GM12878 (cell line): ENCODE measurements at regions not wholly inside any gene's neighbourhood (a gene's known extent, or its start where the extent isn't known, plus 50 kb on each side); places are given as distances from the start of the nearest gene placed in this dataset.

Experiments used
- ATAC-seq: fragments of 200-7000 bp; cut with Tn5 transposase; 3 replicates; pipeline ENCODE4 v1.9.1; 2020; ENCODE audit warnings: mild to moderate bottlenecking, moderate library complexity
- BruUV-seq: library from RNA; stranded (reverse); fragments of 400-500 nt; replicated peaks from 2 replicates; lab custom pipeline; 2021; lab: Mats Ljungman, UMichigan
- CTCF ChIA-PET: fragments of 300-600 bp; sonication (Branson Sonifier 250); formaldehyde crosslinking; extraction: SDS; loops from one replicate; lab custom pipeline; 2021; ENCODE audit warnings: inconsistent platforms; lab: Yijun Ruan, JAX
- POLR2A ChIA-PET: fragments of 350-600 bp; formaldehyde crosslinking; extraction: SDS; loops from one replicate; lab custom pipeline; 2021; ENCODE audit warnings: inconsistent platforms; lab: Charles Lee
- RAD21 ChIA-PET: fragments of 300-600 bp; sonication (Branson Sonifier 250); formaldehyde crosslinking; loops from one replicate; lab custom pipeline; 2023; ENCODE audit warnings: antibody characterized with exemption; ENCODE audit not compliant: unreplicated experiment; lab: Charles Lee
- SMC1A ChIA-PET: fragments of 300-600 bp; sonication (Branson Sonifier 250); formaldehyde crosslinking; loops from one replicate; lab custom pipeline; 2023; ENCODE audit not compliant: unreplicated experiment, uncharacterized antibody; lab: Charles Lee
- DNase-seq: peaks from one replicate; pipeline ENCODE4 v3.0.0-alpha.2; 2011; ENCODE audit warnings: low read depth, low spot score
- FAIRE-seq: peaks from 3 replicates; lab custom pipeline; 2011; peaks lifted over from hg19 to GRCh38; lab: Jason Lieb, UNC
- H2AFZ ChIP-seq: 2 replicates; pipeline ENCODE4 v1.6.0; 2011; ENCODE audit warnings: low read depth, low read length, control low read depth; ENCODE audit not compliant: control insufficient read depth
- H3K27ac ChIP-seq: 2 replicates; pipeline ENCODE4 v1.5.1; 2011; ENCODE audit warnings: control low read depth; ENCODE audit not compliant: control insufficient read depth, insufficient read depth
- H3K27me3 ChIP-seq, 2 experiments: replicated peaks in 1 of 2; 2 replicates each; pipeline versions ENCODE4 v1.6.0 to v1.6.1; 2011; ENCODE audit warnings: low read length in 1 of 2; ENCODE audit not compliant: control insufficient read depth in 2 of 2, insufficient read depth in 2 of 2
- H3K36me3 ChIP-seq, 2 experiments: 2 replicates each; pipeline ENCODE4 v1.5.1; 2011; ENCODE audit warnings: low read length in 1 of 2; ENCODE audit not compliant: control insufficient read depth in 2 of 2, insufficient read depth in 2 of 2
- H3K4me1 ChIP-seq: 2 replicates; pipeline ENCODE4 v1.6.1; 2011; ENCODE audit warnings: mild to moderate bottlenecking, low read length, moderate library complexity, mixed read lengths; ENCODE audit not compliant: control insufficient read depth, insufficient read depth
- H3K4me2 ChIP-seq: 2 replicates; pipeline ENCODE4 v1.6.0; 2011; ENCODE audit warnings: control low read depth; ENCODE audit not compliant: control insufficient read depth, insufficient read depth
- H3K4me3 ChIP-seq: fragments of 200-600 bp; sonication (generic); 2 replicates; pipeline ENCODE4 v1.5.1; 2016
- H3K79me2 ChIP-seq: 2 replicates; pipeline ENCODE4 v1.6.0; 2011; ENCODE audit warnings: low read length; ENCODE audit not compliant: control insufficient read depth, insufficient read depth
- H3K9ac ChIP-seq: 2 replicates; pipeline ENCODE4 v1.8.0; 2011; ENCODE audit warnings: low read length, control low read depth, mixed read lengths; ENCODE audit not compliant: control insufficient read depth, insufficient read depth
- H3K9me3 ChIP-seq: replicated peaks from 3 replicates; pipeline ENCODE4 v1.5.1; 2011; ENCODE audit warnings: mild to moderate bottlenecking, low read length; ENCODE audit not compliant: control insufficient read depth, insufficient read depth
- H4K20me1 ChIP-seq: 2 replicates; pipeline ENCODE4 v1.6.0; 2011; ENCODE audit not compliant: control insufficient read depth, insufficient read depth
- ATF7 ChIP-seq: fragments of 450-650 bp; IDR thresholded peaks from 2 replicates; pipeline ENCODE4 v1.6.1; 2016; ENCODE audit warnings: low read depth, mild to moderate bottlenecking
- IKZF2 ChIP-seq, 2 experiments: fragments of 450-650 bp; IDR thresholded peaks; 2 replicates each; pipeline ENCODE4 v1.6.1; 2017; ENCODE audit warnings: mild to moderate bottlenecking in 2 of 2, moderate library complexity in 2 of 2
- JUNB ChIP-seq: IDR thresholded peaks from 2 replicates; pipeline ENCODE4 v1.6.1; 2016; ENCODE audit warnings: antibody characterized with exemption, mild to moderate bottlenecking
- JUND ChIP-seq: IDR thresholded peaks from 2 replicates; pipeline ENCODE4 v1.6.1; 2012; ENCODE audit warnings: low read depth, mild to moderate bottlenecking, low read length, improper control_type of control experiment, moderate library complexity
- KLF5 ChIP-seq: fragments of 450-650 bp; IDR thresholded peaks from 2 replicates; pipeline ENCODE4 v1.6.1; 2014; ENCODE audit warnings: mild to moderate bottlenecking; ENCODE audit not compliant: partially characterized antibody
- MYB ChIP-seq: fragments of 150-350 bp; IDR thresholded peaks from 2 replicates; pipeline ENCODE4 v1.6.1; 2014; ENCODE audit warnings: mild to moderate bottlenecking, low read depth, low read length, borderline replicate concordance
- TARDBP ChIP-seq: IDR thresholded peaks from 2 replicates; pipeline ENCODE4 v1.6.1; 2016; ENCODE audit warnings: borderline replicate concordance
- YBX1 ChIP-seq: fragments of 450-650 bp; IDR thresholded peaks from 2 replicates; pipeline ENCODE4 v1.6.1; 2016; ENCODE audit warnings: antibody characterized with exemption
- ZBED1 ChIP-seq: IDR thresholded peaks from 2 replicates; pipeline ENCODE4 v1.6.1; 2016; ENCODE audit warnings: borderline replicate concordance
- ZNF622 ChIP-seq: fragments of 450-650 bp; IDR thresholded peaks from 2 replicates; pipeline ENCODE4 v1.6.1; 2017; ENCODE audit warnings: mild to moderate bottlenecking, inconsistent platforms
- WGBS: methylation state at CpG from one replicate; pipeline ENCODE4 v1.1.6; 2016; ENCODE audit warnings: low lambda C conversion rate; ENCODE audit not compliant: insufficient replicate concordance, insufficient coverage; ENCODE audit errors: missing lambda C conversion rate; 5-methylcytosine and 5-hydroxymethylcytosine counted together
- in situ Hi-C: fragments of 300-500 bp; cut with MboI; formaldehyde crosslinking; loops from 9 replicates; pipeline ENCODE4 v1.14.3; 2018; ENCODE audit warnings: mixed read lengths
- intact Hi-C: fragments of 100-400 bp; cut with micrococcal nuclease; formaldehyde crosslinking; loops from one replicate; pipeline ENCODE4 v1.14.2; 2022; ENCODE audit not compliant: unreplicated experiment
- TF ChIP-seq, protein P1 (sequence below): IDR thresholded peaks from 2 replicates; pipeline ENCODE4 v1.6.1; 2011; ENCODE audit warnings: borderline replicate concordance, low read depth, mild to moderate bottlenecking, moderate library complexity, mixed read lengths, low read length; ENCODE audit not compliant: insufficient read depth; ENCODE audit errors: extremely low read length
- TF ChIP-seq, protein P2 (sequence below): fragments of 450-650 bp; IDR thresholded peaks from 2 replicates; pipeline ENCODE4 v1.6.1; 2017; ENCODE audit warnings: mild to moderate bottlenecking, low read depth, inconsistent platforms; ENCODE audit not compliant: poor library complexity, severe bottlenecking
- TF ChIP-seq, protein P3 (sequence below): fragments of 450-650 bp; IDR thresholded peaks from 2 replicates; pipeline ENCODE4 v1.6.1; 2017; ENCODE audit warnings: low read depth, mild to moderate bottlenecking, moderate library complexity

DNA sequence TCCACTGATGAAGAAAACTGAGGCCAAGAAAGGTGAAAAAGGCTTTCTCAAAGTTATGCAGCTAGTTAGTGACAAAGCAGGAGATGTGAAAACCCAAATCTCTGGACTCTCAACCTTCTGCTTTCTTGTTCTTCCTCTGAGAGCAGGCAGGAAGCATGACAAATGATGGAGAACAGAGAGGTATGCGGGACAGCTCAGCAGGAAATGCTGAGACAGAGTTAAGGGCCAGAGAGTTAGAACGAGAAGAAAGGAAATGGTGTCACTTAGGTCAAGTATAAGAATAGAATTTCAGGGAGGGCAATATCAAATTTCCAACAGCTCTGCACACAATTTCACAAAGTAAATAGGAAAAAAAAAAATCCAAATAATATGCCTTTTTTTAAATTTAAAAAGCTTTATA is 67.6 kb upstream of the ARHGAP42 start:
- Histone ChIP-seq H3K79me2 (no peaks in the 10 kb centered on the region), H3K4me1 (no peaks in the 10 kb centered on the region), H3K9ac (no peak overlapping the region), H2AFZ (no peak overlapping the region), H3K27ac (no peak overlapping the region), H4K20me1 (no peaks in the 10 kb centered on the region), H3K4me2 (no peak overlapping the region), H3K9me3 (peaks cover 1% of the 10 kb centered on the region; the same call in 1 of the 3 replicates), H3K4me3 (no peak overlapping the region), H3K36me3 (no peaks in the 10 kb centered on the region), H3K27me3 (no peaks in the 10 kb centered on the region)
- no peak for ATAC-seq
- BruUV-seq: no TSS peak
- TF ChIP-seq YBX1 (no peak), MYB (no peak), TARDBP (no peak), KLF5 (no peak), JUNB (no peak), ZNF622 (no peak), JUND (no peak), IKZF2 (IDR thresholded peaks at IDR 0.05) (no peak), ZBED1 (no peak), ATF7 (no peak)
- TF ChIP-seq, protein P1, sequence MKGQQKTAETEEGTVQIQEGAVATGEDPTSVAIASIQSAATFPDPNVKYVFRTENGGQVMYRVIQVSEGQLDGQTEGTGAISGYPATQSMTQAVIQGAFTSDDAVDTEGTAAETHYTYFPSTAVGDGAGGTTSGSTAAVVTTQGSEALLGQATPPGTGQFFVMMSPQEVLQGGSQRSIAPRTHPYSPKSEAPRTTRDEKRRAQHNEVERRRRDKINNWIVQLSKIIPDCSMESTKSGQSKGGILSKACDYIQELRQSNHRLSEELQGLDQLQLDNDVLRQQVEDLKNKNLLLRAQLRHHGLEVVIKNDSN: no peak
- TF ChIP-seq, protein P2, sequence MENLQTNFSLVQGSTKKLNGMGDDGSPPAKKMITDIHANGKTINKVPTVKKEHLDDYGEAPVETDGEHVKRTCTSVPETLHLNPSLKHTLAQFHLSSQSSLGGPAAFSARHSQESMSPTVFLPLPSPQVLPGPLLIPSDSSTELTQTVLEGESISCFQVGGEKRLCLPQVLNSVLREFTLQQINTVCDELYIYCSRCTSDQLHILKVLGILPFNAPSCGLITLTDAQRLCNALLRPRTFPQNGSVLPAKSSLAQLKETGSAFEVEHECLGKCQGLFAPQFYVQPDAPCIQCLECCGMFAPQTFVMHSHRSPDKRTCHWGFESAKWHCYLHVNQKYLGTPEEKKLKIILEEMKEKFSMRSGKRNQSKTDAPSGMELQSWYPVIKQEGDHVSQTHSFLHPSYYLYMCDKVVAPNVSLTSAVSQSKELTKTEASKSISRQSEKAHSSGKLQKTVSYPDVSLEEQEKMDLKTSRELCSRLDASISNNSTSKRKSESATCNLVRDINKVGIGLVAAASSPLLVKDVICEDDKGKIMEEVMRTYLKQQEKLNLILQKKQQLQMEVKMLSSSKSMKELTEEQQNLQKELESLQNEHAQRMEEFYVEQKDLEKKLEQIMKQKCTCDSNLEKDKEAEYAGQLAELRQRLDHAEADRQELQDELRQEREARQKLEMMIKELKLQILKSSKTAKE: no peak
- TF ChIP-seq, protein P3, sequence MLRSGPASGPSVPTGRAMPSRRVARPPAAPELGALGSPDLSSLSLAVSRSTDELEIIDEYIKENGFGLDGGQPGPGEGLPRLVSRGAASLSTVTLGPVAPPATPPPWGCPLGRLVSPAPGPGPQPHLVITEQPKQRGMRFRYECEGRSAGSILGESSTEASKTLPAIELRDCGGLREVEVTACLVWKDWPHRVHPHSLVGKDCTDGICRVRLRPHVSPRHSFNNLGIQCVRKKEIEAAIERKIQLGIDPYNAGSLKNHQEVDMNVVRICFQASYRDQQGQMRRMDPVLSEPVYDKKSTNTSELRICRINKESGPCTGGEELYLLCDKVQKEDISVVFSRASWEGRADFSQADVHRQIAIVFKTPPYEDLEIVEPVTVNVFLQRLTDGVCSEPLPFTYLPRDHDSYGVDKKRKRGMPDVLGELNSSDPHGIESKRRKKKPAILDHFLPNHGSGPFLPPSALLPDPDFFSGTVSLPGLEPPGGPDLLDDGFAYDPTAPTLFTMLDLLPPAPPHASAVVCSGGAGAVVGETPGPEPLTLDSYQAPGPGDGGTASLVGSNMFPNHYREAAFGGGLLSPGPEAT: no peak
- RAD21 ChIA-PET: no interaction called here
- POLR2A ChIA-PET: no interaction called here
- CTCF ChIA-PET: interaction anchor here (0.6 kb wide), 1 partner anchor 652 kb away, joined by 3 read pairs; no protein-coding TSS in a partner anchor
- WGBS: 45% methylated on average over 2 of the region's 2 CpGs
- FAIRE-seq: no peak
- in situ Hi-C loops: no loop called here
- intact Hi-C loops: no loop called here
- SMC1A ChIA-PET: no interaction called here
- DNase-seq: no peak
